ENCODE measurements at regions not wholly inside any gene's neighbourhood (a gene's known extent, or its start where the extent isn't known, plus 50 kb on each side); places are given as distances from the start of the nearest gene placed in this dataset.

- Histone ChIP-seq H3K27ac (ENCODE audit: low read depth, low read length) (no peak overlapping the region), H3K27me3 (ENCODE audit: low read length) (peaks cover 2% of the 10 kb centered on the region; the same call in 1 of the 2 replicates)
- TF ChIP-seq, protein P1, sequence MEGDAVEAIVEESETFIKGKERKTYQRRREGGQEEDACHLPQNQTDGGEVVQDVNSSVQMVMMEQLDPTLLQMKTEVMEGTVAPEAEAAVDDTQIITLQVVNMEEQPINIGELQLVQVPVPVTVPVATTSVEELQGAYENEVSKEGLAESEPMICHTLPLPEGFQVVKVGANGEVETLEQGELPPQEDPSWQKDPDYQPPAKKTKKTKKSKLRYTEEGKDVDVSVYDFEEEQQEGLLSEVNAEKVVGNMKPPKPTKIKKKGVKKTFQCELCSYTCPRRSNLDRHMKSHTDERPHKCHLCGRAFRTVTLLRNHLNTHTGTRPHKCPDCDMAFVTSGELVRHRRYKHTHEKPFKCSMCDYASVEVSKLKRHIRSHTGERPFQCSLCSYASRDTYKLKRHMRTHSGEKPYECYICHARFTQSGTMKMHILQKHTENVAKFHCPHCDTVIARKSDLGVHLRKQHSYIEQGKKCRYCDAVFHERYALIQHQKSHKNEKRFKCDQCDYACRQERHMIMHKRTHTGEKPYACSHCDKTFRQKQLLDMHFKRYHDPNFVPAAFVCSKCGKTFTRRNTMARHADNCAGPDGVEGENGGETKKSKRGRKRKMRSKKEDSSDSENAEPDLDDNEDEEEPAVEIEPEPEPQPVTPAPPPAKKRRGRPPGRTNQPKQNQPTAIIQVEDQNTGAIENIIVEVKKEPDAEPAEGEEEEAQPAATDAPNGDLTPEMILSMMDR (IDR thresholded peaks at IDR 0.05; ENCODE audit: insufficient read depth, low read length, poor library complexity, severe bottlenecking), result no peak
- TF ChIP-seq EZH2phosphoT487 (conservative IDR thresholded peaks at IDR 0.05; ENCODE audit: low read length), result no peak
These were observed 143.7 kb upstream of the WWC1 start for GRCh38 chr5:168147568-168148360.

DNA sequence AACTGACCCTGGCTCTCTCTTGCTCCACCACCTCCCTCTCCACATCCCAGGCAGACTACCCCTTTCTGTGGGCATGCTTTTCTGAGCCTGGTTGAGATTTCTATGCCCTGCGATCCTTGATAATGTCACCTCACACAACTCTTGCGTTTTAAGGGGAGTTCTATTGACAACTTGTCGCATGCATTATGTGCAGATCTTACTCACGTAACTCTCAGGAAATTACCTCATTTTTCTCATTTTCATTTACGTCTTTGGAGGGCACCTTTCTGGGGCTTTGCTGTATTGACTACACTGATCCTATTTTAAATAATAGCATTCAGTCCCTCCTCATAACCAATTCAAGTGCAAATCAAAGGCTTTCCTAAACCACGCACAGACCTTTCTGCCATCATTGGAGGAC lies 140.4 kb upstream of the WWC1 start:
- H3K27ac ChIP-seq (ENCODE audit: low read depth, low read length), result no peak overlapping the region
- no peak overlapping the region for H3K4me3 ChIP-seq (ENCODE audit: insufficient read depth, low read length, poor library complexity, severe bottlenecking)
- H4K20me1 ChIP-seq (ENCODE audit: low read depth, low read length), result no peaks in the 10 kb centered on the region
- H3K36me3 ChIP-seq (ENCODE audit: low read length), result no peaks in the 10 kb centered on the region
- no peaks in the 10 kb centered on the region for H3K9me3 ChIP-seq (ENCODE audit: insufficient read depth, low read length)
- TF ChIP-seq EZH2phosphoT487 (conservative IDR thresholded peaks at IDR 0.05; ENCODE audit: low read length), result no peak
- TF ChIP-seq, protein P1 (IDR thresholded peaks at IDR 0.05; ENCODE audit: insufficient read depth, low read length, poor library complexity, severe bottlenecking), result no peak
- H3K9ac ChIP-seq (ENCODE audit: low read length), result no peak overlapping the region
- H2AFZ ChIP-seq (ENCODE audit: low read depth, low read length, severe bottlenecking), result no peak overlapping the region
- H3K9me2 ChIP-seq (replicated peaks; ENCODE audit: insufficient read depth, low read length), result no peaks in the 10 kb centered on the region
- H3F3A ChIP-seq (ENCODE audit: insufficient read depth), result no peaks in the 10 kb centered on the region
- no peaks in the 10 kb centered on the region for H3K79me2 ChIP-seq (ENCODE audit: insufficient read depth, low read length)
- no peak overlapping the region for H3K4me2 ChIP-seq (ENCODE audit: low read depth, low read length, poor library complexity, severe bottlenecking)
- no peaks in the 10 kb centered on the region for H3K27me3 ChIP-seq (ENCODE audit: low read length)

More at GRCh38 chr5:168147568-168148360, 143.7 kb upstream of the WWC1 start:
- H3K9me3 ChIP-seq (ENCODE audit: insufficient read depth, low read length), result no peaks in the 10 kb centered on the region
- H3K79me2 ChIP-seq (ENCODE audit: insufficient read depth, low read length), result no peaks in the 10 kb centered on the region
- no peaks in the 10 kb centered on the region for H3K36me3 ChIP-seq (ENCODE audit: low read length)
- H3K4me2 ChIP-seq (ENCODE audit: low read depth, low read length, poor library complexity, severe bottlenecking), result no peak overlapping the region
- H3K9me2 ChIP-seq (replicated peaks; ENCODE audit: insufficient read depth, low read length), result no peaks in the 10 kb centered on the region
- no peaks in the 10 kb centered on the region for H3F3A ChIP-seq (ENCODE audit: insufficient read depth)
- no peak overlapping the region for H3K4me3 ChIP-seq (ENCODE audit: insufficient read depth, low read length, poor library complexity, severe bottlenecking)
- H2AFZ ChIP-seq (ENCODE audit: low read depth, low read length, severe bottlenecking), result no peak overlapping the region
- H4K20me1 ChIP-seq (ENCODE audit: low read depth, low read length), result no peaks in the 10 kb centered on the region
- no peak overlapping the region for H3K9ac ChIP-seq (ENCODE audit: low read length)

- Histone ChIP-seq H3K27ac (ENCODE audit: low read depth, low read length) (no peak overlapping the region), H3K9me2 (replicated peaks; ENCODE audit: insufficient read depth, low read length) (no peaks in the 10 kb centered on the region), H3K9me3 (ENCODE audit: insufficient read depth, low read length) (no peaks in the 10 kb centered on the region), H3F3A (ENCODE audit: insufficient read depth) (no peaks in the 10 kb centered on the region), H3K9ac (ENCODE audit: low read length) (no peak overlapping the region), H3K36me3 (ENCODE audit: low read length) (no peaks in the 10 kb centered on the region), H3K79me2 (ENCODE audit: insufficient read depth, low read length) (no peaks in the 10 kb centered on the region), H3K27me3 (ENCODE audit: low read length) (no peaks in the 10 kb centered on the region), H3K4me3 (ENCODE audit: insufficient read depth, low read length, poor library complexity, severe bottlenecking) (no peak overlapping the region), H3K4me2 (ENCODE audit: low read depth, low read length, poor library complexity, severe bottlenecking) (no peak overlapping the region), H4K20me1 (ENCODE audit: low read depth, low read length) (no peaks in the 10 kb centered on the region), H2AFZ (ENCODE audit: low read depth, low read length, severe bottlenecking) (no peak overlapping the region)
- no peak for TF ChIP-seq EZH2phosphoT487 (conservative IDR thresholded peaks at IDR 0.05; ENCODE audit: low read length)
- TF ChIP-seq, protein P1 (IDR thresholded peaks at IDR 0.05; ENCODE audit: insufficient read depth, low read length, poor library complexity, severe bottlenecking), result no peak
These were observed 138.8 kb upstream of the WWC1 start for GRCh38 chr5:168152660-168153059.

All from SU-DHL-6 (cell line).